ENCODE measurements at regions not wholly inside any gene's neighbourhood (a gene's known extent, or its start where the extent isn't known, plus 50 kb on each side); places are given as distances from the start of the nearest gene placed in this dataset.

GRCh38 chr2:105635564-105635963 is 109.1 kb upstream of the NCK2 start:
- H3K4me3 ChIP-seq (ENCODE audit: low read depth, low read length), result no peak overlapping the region
- TF ChIP-seq, protein P1, sequence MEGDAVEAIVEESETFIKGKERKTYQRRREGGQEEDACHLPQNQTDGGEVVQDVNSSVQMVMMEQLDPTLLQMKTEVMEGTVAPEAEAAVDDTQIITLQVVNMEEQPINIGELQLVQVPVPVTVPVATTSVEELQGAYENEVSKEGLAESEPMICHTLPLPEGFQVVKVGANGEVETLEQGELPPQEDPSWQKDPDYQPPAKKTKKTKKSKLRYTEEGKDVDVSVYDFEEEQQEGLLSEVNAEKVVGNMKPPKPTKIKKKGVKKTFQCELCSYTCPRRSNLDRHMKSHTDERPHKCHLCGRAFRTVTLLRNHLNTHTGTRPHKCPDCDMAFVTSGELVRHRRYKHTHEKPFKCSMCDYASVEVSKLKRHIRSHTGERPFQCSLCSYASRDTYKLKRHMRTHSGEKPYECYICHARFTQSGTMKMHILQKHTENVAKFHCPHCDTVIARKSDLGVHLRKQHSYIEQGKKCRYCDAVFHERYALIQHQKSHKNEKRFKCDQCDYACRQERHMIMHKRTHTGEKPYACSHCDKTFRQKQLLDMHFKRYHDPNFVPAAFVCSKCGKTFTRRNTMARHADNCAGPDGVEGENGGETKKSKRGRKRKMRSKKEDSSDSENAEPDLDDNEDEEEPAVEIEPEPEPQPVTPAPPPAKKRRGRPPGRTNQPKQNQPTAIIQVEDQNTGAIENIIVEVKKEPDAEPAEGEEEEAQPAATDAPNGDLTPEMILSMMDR (IDR thresholded peaks at IDR 0.05; ENCODE audit: borderline replicate concordance, insufficient read depth, low read depth, low read length), result no peak

DNA sequence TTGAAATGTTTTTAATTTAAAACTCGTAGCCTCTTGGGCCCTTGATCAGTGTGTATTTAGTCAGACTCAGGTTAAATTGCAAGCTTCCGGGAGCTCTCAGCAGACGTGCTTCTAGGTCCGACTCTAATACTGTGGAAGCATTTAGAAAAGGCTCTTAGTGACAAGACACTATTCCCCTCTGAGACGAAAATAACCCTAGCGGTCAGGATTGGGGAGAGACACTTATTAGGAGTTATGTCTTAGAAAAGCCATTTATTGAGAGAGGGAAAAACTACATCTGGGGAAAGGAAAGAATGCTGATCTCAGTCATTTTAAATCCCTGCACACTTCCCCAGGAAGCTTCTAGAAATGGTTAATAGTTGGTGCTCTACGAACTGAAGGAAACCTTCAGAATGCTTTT is 110.5 kb upstream of the NCK2 start:
- no peak overlapping the region for H3K4me3 ChIP-seq (ENCODE audit: low read depth, low read length)
- TF ChIP-seq, protein P1 (IDR thresholded peaks at IDR 0.05; ENCODE audit: borderline replicate concordance, insufficient read depth, low read depth, low read length), result no peak

DNA sequence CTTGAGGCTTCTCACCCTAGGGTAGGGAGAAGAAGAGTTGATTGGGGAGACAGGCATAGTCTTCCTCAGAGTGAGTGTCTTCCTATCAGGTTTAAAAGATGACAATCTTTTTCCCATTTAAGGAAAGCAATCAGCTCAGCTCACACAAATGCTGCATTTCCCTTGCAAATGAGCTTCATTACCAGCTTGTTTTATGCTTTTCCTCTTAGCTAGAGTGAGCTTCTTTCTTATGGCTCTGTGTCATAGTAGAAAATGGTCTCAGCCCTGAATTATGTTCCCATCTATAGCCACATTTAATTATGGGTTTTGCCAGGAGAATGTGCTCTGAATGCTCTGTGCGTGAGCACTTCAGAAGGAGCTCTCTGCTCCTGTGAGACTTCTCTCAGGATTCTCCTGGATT is 112.8 kb upstream of the NCK2 start:
- TF ChIP-seq, protein P1 (IDR thresholded peaks at IDR 0.05; ENCODE audit: borderline replicate concordance, insufficient read depth, low read depth, low read length), result no peak
- no peak overlapping the region for H3K4me3 ChIP-seq (ENCODE audit: low read depth, low read length)

GRCh38 chr2:105631011-105631410 is 113.7 kb upstream of the NCK2 start:
- no peak overlapping the region for H3K4me3 ChIP-seq (ENCODE audit: low read depth, low read length)
- TF ChIP-seq, protein P1 (IDR thresholded peaks at IDR 0.05; ENCODE audit: borderline replicate concordance, insufficient read depth, low read depth, low read length), result no peak

GRCh38 chr2:105629634-105630033 is 115.1 kb upstream of the NCK2 start:
- no peak overlapping the region for H3K4me3 ChIP-seq (ENCODE audit: low read depth, low read length)
- TF ChIP-seq, protein P1 (IDR thresholded peaks at IDR 0.05; ENCODE audit: borderline replicate concordance, insufficient read depth, low read depth, low read length), result no peak

- no peak overlapping the region for H3K4me3 ChIP-seq (ENCODE audit: low read depth, low read length)
- TF ChIP-seq, protein P1 (IDR thresholded peaks at IDR 0.05; ENCODE audit: borderline replicate concordance, insufficient read depth, low read depth, low read length), result no peak
Observed at GRCh38 chr2:105627534-105627933, 117.2 kb upstream of the NCK2 start.

- TF ChIP-seq, protein P1 (IDR thresholded peaks at IDR 0.05; ENCODE audit: borderline replicate concordance, insufficient read depth, low read depth, low read length), result no peak
- H3K4me3 ChIP-seq (ENCODE audit: low read depth, low read length), result no peak overlapping the region
Observed at GRCh38 chr2:105626966-105627340, 117.8 kb upstream of the NCK2 start.
